Esophagus muscularis mucosa (tissue), 4 donors: ENCODE measurements at regions not wholly inside any gene's neighbourhood (a gene's known extent, or its start where the extent isn't known, plus 50 kb on each side); places are given as distances from the start of the nearest gene placed in this dataset.

Source experiments
- EP300 ChIP-seq: sonication (generic); formaldehyde crosslinking; IDR thresholded peaks from one replicate; pipeline ENCODE4 v1.6.1; 2017; ENCODE audit warnings: antibody characterized with exemption
- POLR2A ChIP-seq: fragments of 450-650 bp; IDR thresholded peaks from one replicate; pipeline ENCODE4 v1.6.1; 2017; ENCODE audit warnings: antibody characterized with exemption, moderate library complexity, mild to moderate bottlenecking, low read depth
- POLR2AphosphoS5 ChIP-seq, 2 donors: sonication (generic); formaldehyde crosslinking; IDR thresholded peaks; one replicate each; pipeline ENCODE4 v1.6.1; 2017; ENCODE audit warnings: antibody characterized with exemption in 2 of 2
- TF ChIP-seq, protein P1 (sequence below), 3 experiments: fragments of 200-600 bp in 2 of 3; fragments of 450-650 bp in 1 of 3; sonication (generic) in 2 of 3; IDR thresholded peaks; one replicate each; pipeline ENCODE4 v1.5.1; 2017 to 2019; ENCODE audit warnings: antibody characterized with exemption in 3 of 3, mild to moderate bottlenecking in 2 of 3, moderate library complexity in 1 of 3

- TF ChIP-seq, protein P1, sequence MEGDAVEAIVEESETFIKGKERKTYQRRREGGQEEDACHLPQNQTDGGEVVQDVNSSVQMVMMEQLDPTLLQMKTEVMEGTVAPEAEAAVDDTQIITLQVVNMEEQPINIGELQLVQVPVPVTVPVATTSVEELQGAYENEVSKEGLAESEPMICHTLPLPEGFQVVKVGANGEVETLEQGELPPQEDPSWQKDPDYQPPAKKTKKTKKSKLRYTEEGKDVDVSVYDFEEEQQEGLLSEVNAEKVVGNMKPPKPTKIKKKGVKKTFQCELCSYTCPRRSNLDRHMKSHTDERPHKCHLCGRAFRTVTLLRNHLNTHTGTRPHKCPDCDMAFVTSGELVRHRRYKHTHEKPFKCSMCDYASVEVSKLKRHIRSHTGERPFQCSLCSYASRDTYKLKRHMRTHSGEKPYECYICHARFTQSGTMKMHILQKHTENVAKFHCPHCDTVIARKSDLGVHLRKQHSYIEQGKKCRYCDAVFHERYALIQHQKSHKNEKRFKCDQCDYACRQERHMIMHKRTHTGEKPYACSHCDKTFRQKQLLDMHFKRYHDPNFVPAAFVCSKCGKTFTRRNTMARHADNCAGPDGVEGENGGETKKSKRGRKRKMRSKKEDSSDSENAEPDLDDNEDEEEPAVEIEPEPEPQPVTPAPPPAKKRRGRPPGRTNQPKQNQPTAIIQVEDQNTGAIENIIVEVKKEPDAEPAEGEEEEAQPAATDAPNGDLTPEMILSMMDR (IDR thresholded peaks at IDR 0.05) = no peak
- no peak for TF ChIP-seq POLR2A
- no peak for TF ChIP-seq POLR2AphosphoS5 (IDR thresholded peaks at IDR 0.05)
- no peak for TF ChIP-seq EP300
Observed at GRCh38 chr3:110419601-110420000, 652.0 kb upstream of the NECTIN3 start.
